ENCODE measurements at regions not wholly inside any gene's neighbourhood (a gene's known extent, or its start where the extent isn't known, plus 50 kb on each side); places are given as distances from the start of the nearest gene placed in this dataset.
A peak's percentile ranks its signal among the peaks of the same experiment; 100 is the strongest.

DNA sequence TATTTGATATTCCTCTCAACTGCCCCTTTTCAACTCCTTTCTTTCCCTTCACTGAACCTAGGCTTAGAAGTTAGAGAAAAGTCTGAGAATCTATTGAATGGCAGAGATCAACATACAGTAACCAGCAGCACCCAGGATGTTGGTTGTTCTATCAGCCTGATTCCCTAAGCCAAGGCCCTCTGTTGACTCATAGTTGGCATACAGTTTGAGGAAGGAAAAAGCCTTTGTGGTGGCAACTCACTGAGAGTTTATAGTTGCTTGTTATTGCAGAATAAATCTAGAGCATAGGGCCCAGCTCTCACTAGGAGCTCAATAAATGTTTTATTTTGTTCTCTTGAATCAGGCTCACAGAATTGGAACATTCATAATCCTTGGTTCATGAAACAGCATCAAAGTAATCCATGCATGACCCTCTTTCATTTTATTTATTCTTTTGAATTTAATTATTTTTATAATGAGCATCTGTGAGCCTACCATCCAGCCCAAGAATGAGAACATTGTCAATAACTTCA lies 119.1 kb upstream of the ADGRF1 start:
- TF ChIP-seq CTCF (IDR thresholded peaks at IDR 0.05; ENCODE audit: unreplicated experiment) = no peak
- Mint-ChIP-seq H3K4me3 (ENCODE audit: unreplicated experiment) (no peak overlapping the region), H3K9me3 (ENCODE audit: unreplicated experiment) (peaks cover 10% of the 10 kb centered on the region), H3K4me1 (ENCODE audit: insufficient read depth, unreplicated experiment) (peaks cover 7% of the 10 kb centered on the region), H3K36me3 (ENCODE audit: insufficient read depth, unreplicated experiment) (no peaks in the 10 kb centered on the region), H3K27ac (ENCODE audit: low read depth, unreplicated experiment) (peak overlapping the region; percentile 57), H3K27me3 (ENCODE audit: insufficient read depth, unreplicated experiment) (no peaks in the 10 kb centered on the region)
- peak; percentile 86 for DNase-seq (ENCODE audit: unreplicated experiment)
- CTCF ChIA-PET = interaction anchor here (1.0 kb wide), 1 partner anchor 65 kb away, joined by 3 read pairs; no protein-coding TSS in a partner anchor
- intact Hi-C loops (cut with micrococcal nuclease) = no loop called here
- no TSS peak for BruUV-seq (replicated peaks)
- POLR2A ChIA-PET = interaction anchor here (1.2 kb wide), 1 partner anchor 79 kb away, joined by 3 read pairs; no protein-coding TSS in a partner anchor

GRCh38 chr6:47160702-47161101 lies 118.6 kb upstream of the ADGRF1 start:
- Mint-ChIP-seq H3K27me3 (ENCODE audit: insufficient read depth, unreplicated experiment) (no peaks in the 10 kb centered on the region), H3K4me3 (ENCODE audit: unreplicated experiment) (no peak overlapping the region), H3K9me3 (ENCODE audit: unreplicated experiment) (peaks cover 10% of the 10 kb centered on the region), H3K36me3 (ENCODE audit: insufficient read depth, unreplicated experiment) (no peaks in the 10 kb centered on the region), H3K27ac (ENCODE audit: low read depth, unreplicated experiment) (peak overlapping the region; percentile 57), H3K4me1 (ENCODE audit: insufficient read depth, unreplicated experiment) (peaks cover 7% of the 10 kb centered on the region)
- DNase-seq (ENCODE audit: unreplicated experiment) = no peak
- CTCF ChIA-PET = interaction anchor here (1.0 kb wide), 1 partner anchor 64 kb away, joined by 3 read pairs; no protein-coding TSS in a partner anchor
- BruUV-seq (replicated peaks) = no TSS peak
- POLR2A ChIA-PET = interaction anchor here (0.6 to 1.2 kb wide), 2 partner anchors 10 to 63 kb away, joined by 3 to 4 read pairs; no protein-coding TSS in a partner anchor
- TF ChIP-seq CTCF (IDR thresholded peaks at IDR 0.05; ENCODE audit: unreplicated experiment) = no peak
- intact Hi-C loops (cut with micrococcal nuclease) = no loop called here

DNA sequence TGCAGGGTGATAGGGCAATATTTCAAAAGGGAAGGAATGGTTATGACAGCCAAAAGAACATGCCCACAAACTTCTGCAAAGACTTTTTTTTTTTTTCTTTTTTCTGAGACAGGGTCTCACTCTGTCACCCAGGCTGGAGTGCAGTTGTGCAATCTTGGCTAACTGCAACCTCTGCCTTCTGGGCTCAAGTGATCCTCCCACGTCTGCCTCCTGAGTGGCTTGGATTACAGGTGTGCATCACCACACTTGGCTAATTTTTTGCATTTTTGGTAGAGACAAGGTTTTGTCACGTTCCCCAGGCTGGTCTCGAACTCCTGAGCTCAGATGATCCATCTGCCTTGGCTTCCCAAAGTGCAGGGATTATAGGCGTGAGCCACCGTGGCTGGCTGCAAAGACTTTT lies 117.6 kb upstream of the ADGRF1 start:
- Mint-ChIP-seq H3K4me3 (ENCODE audit: unreplicated experiment) (no peak overlapping the region), H3K36me3 (ENCODE audit: insufficient read depth, unreplicated experiment) (no peaks in the 10 kb centered on the region), H3K27me3 (ENCODE audit: insufficient read depth, unreplicated experiment) (no peaks in the 10 kb centered on the region), H3K9me3 (ENCODE audit: unreplicated experiment) (peaks cover 10% of the 10 kb centered on the region), H3K27ac (ENCODE audit: low read depth, unreplicated experiment) (no peak overlapping the region), H3K4me1 (ENCODE audit: insufficient read depth, unreplicated experiment) (peaks cover 7% of the 10 kb centered on the region)
- TF ChIP-seq CTCF (IDR thresholded peaks at IDR 0.05; ENCODE audit: unreplicated experiment) = no peak
- no peak for DNase-seq (ENCODE audit: unreplicated experiment)
- no TSS peak for BruUV-seq (replicated peaks)
- ChIA-PET CTCF (interaction anchor here (0.5 to 1.2 kb wide), 5 partner anchors 8 to 64 kb away, joined by 3 read pairs; no protein-coding TSS in a partner anchor), POLR2A (interaction anchor here (0.6 to 1.2 kb wide), 3 partner anchors 23 to 1739 kb away, joined by 4 read pairs; no protein-coding TSS in a partner anchor)
- intact Hi-C loops (cut with micrococcal nuclease) = no loop called here

- H3K4me3 Mint-ChIP-seq (ENCODE audit: unreplicated experiment) = no peak overlapping the region
- intact Hi-C loops (cut with micrococcal nuclease) = no loop called here
- no peak for DNase-seq (ENCODE audit: unreplicated experiment)
- H3K36me3 Mint-ChIP-seq (ENCODE audit: insufficient read depth, unreplicated experiment) = no peaks in the 10 kb centered on the region
- BruUV-seq (replicated peaks) = no TSS peak
- no peak for TF ChIP-seq CTCF (IDR thresholded peaks at IDR 0.05; ENCODE audit: unreplicated experiment)
- H3K9me3 Mint-ChIP-seq (ENCODE audit: unreplicated experiment) = peaks cover 2% of the 10 kb centered on the region
- peaks cover 15% of the 10 kb centered on the region for H3K4me1 Mint-ChIP-seq (ENCODE audit: insufficient read depth, unreplicated experiment)
- POLR2A ChIA-PET = interaction anchor here (1.1 kb wide), 1 partner anchor 14 kb away, joined by 3 read pairs; no protein-coding TSS in a partner anchor
- no peak overlapping the region for H3K27ac Mint-ChIP-seq (ENCODE audit: low read depth, unreplicated experiment)
- CTCF ChIA-PET = no interaction called here
- no peaks in the 10 kb centered on the region for H3K27me3 Mint-ChIP-seq (ENCODE audit: insufficient read depth, unreplicated experiment)
Observed at GRCh38 chr6:47157653-47158219, 115.6 kb upstream of the ADGRF1 start.
